Esophagus muscularis mucosa (tissue), 3 donors: ENCODE measurements at regions not wholly inside any gene's neighbourhood (a gene's known extent, or its start where the extent isn't known, plus 50 kb on each side); places are given as distances from the start of the nearest gene placed in this dataset.

Source experiments
- CTCF ChIP-seq, 3 experiments: fragments of 200-600 bp in 2 of 3; fragments of 450-650 bp in 1 of 3; sonication (generic) in 2 of 3; IDR thresholded peaks; one replicate each; pipeline ENCODE4 v1.5.1; 2017 to 2019; ENCODE audit warnings: antibody characterized with exemption in 3 of 3, mild to moderate bottlenecking in 2 of 3, moderate library complexity in 1 of 3
- POLR2AphosphoS5 ChIP-seq, 2 donors: sonication (generic); formaldehyde crosslinking; IDR thresholded peaks; one replicate each; pipeline ENCODE4 v1.6.1; 2017; ENCODE audit warnings: antibody characterized with exemption in 2 of 2

GRCh38 chrX:46117234-46117633 lies 428.0 kb downstream of the ZNF674 start:
- TF ChIP-seq POLR2AphosphoS5 (IDR thresholded peaks at IDR 0.05): no peak
- TF ChIP-seq CTCF (IDR thresholded peaks at IDR 0.05): no peak
